ENCODE measurements at regions not wholly inside any gene's neighbourhood (a gene's known extent, or its start where the extent isn't known, plus 50 kb on each side); places are given as distances from the start of the nearest gene placed in this dataset.
"Not testable (repeated sequence)": the region's sequence is repeated elsewhere in the genome, so short reads cannot be mapped to it uniquely, and the experiment has no call there.

- no peak for DNase-seq
These were observed 203.1 kb downstream of the ARHGEF9 start for GRCh38 chrX:63581906-63582305.

GRCh38 chrX:63581398-63581797, 203.6 kb downstream of the ARHGEF9 start:
- DNase-seq: no peak

- DNase-seq: no peak
These were observed 208.5 kb downstream of the ARHGEF9 start for GRCh38 chrX:63576533-63576932.

GRCh38 chrX:63575700-63576099, 209.3 kb downstream of the ARHGEF9 start:
- DNase-seq: not testable (repeated sequence)

- DNase-seq: no peak
These were observed 215.7 kb upstream of the SPIN4 start for GRCh38 chrX:63566856-63567255.

- DNase-seq: no peak
These were observed 210.3 kb upstream of the SPIN4 start for GRCh38 chrX:63561425-63561824.

- peak; percentile 78 to 93 for DNase-seq
These were observed 209.6 kb upstream of the SPIN4 start for GRCh38 chrX:63560601-63561218.

- DNase-seq: no peak
These were observed 200.7 kb upstream of the SPIN4 start for GRCh38 chrX:63551856-63552255.

- no peak for DNase-seq
These were observed 179.5 kb upstream of the SPIN4 start for GRCh38 chrX:63530654-63531053.

GRCh38 chrX:63529961-63530360, 178.8 kb upstream of the SPIN4 start:
- no peak for DNase-seq

GRCh38 chrX:63526863-63527262, 175.7 kb upstream of the SPIN4 start:
- no peak for DNase-seq

- DNase-seq: no peak
These were observed 174.4 kb upstream of the SPIN4 start for GRCh38 chrX:63525491-63525890.

- DNase-seq: not testable (repeated sequence)
These were observed 168.2 kb upstream of the SPIN4 start for GRCh38 chrX:63519368-63519767.

- DNase-seq: no peak
These were observed 163.5 kb upstream of the SPIN4 start for GRCh38 chrX:63514569-63515080.

- DNase-seq: peak in 1 of 2 experiments; percentile 2
These were observed 162.9 kb upstream of the SPIN4 start for GRCh38 chrX:63513825-63514568.

GRCh38 chrX:63511361-63511760, 160.2 kb upstream of the SPIN4 start:
- DNase-seq: no peak

GRCh38 chrX:63508668-63509067, 157.5 kb upstream of the SPIN4 start:
- no peak for DNase-seq

GRCh38 chrX:63506320-63506719, 155.2 kb upstream of the SPIN4 start:
- DNase-seq: peak in 1 of 2 experiments; percentile 4

GRCh38 chrX:63503541-63503940, 152.4 kb upstream of the SPIN4 start:
- no peak for DNase-seq

- DNase-seq: no peak
These were observed 137.6 kb upstream of the SPIN4 start for GRCh38 chrX:63488546-63489373.

GRCh38 chrX:63475200-63475599, 124.1 kb upstream of the SPIN4 start:
- no peak for DNase-seq

- no peak for DNase-seq
These were observed 119.9 kb upstream of the SPIN4 start for GRCh38 chrX:63471004-63471403.

GRCh38 chrX:63470506-63470905, 119.4 kb upstream of the SPIN4 start:
- DNase-seq: no peak

- DNase-seq: no peak
These were observed 115.6 kb upstream of the SPIN4 start for GRCh38 chrX:63466690-63467089.
